Uterus (tissue), 3 donors: ENCODE measurements at regions not wholly inside any gene's neighbourhood (a gene's known extent, or its start where the extent isn't known, plus 50 kb on each side); places are given as distances from the start of the nearest gene placed in this dataset.
"Not testable (repeated sequence)": the region's sequence is repeated elsewhere in the genome, so short reads cannot be mapped to it uniquely, and the experiment has no call there.

Experiments used
- DNase-seq, 2 donors: peaks; one replicate each; pipeline ENCODE4 v3.0.0-alpha.2; 2019 to 2020
- H3K27ac ChIP-seq, 2 donors: fragments of 200-600 bp; sonication (generic); 1 replicate in 1 of 2; 2 replicates in 1 of 2; pipeline ENCODE4 v1.5.1; 2016 to 2018
- H3K27me3 ChIP-seq, 2 donors: fragments of 200-600 bp; sonication (generic); one replicate each; pipeline ENCODE4 v1.5.1; 2018 to 2019; ENCODE audit warnings: control low read depth in 1 of 2
- H3K36me3 ChIP-seq, 2 donors: fragments of 200-600 bp; sonication (generic); one replicate each; pipeline ENCODE4 v1.5.1; 2019; ENCODE audit warnings: control low read depth in 1 of 2
- H3K4me1 ChIP-seq, 2 donors: fragments of 200-600 bp; sonication (generic); one replicate each; pipeline ENCODE4 v1.5.1; 2018 to 2019; ENCODE audit warnings: control low read depth in 1 of 2
- H3K4me3 ChIP-seq, 2 donors: fragments of 200-600 bp; sonication (generic); 1 replicate in 1 of 2; 2 replicates in 1 of 2; pipeline ENCODE4 v1.5.1; 2018 to 2019; ENCODE audit warnings: mild to moderate bottlenecking in 1 of 2
- H3K9me3 ChIP-seq, 2 donors: fragments of 200-600 bp; sonication (generic); one replicate each; pipeline ENCODE4 v1.5.1; 2019; ENCODE audit warnings: control low read depth in 1 of 2
- CTCF ChIP-seq, 4 experiments: fragments of 200-600 bp in 2 of 4; fragments of 450-650 bp in 2 of 4; sonication (generic) in 2 of 4; IDR thresholded peaks; one replicate each; pipeline ENCODE4 v1.5.1; 2016 to 2019; ENCODE audit warnings: antibody characterized with exemption in 4 of 4, mild to moderate bottlenecking in 2 of 4, moderate library complexity in 1 of 4
- intact Hi-C: fragments of 100-400 bp; cut with DNase I; formaldehyde crosslinking; loops from one replicate; pipeline ENCODE4 v1.15.1; 2023; ENCODE audit warnings: low total_unique reads
- donor health status: DM: yes; HTN: yes; CAD: no.

GRCh38 chr7:104275900-104276299, 52.5 kb upstream of the LHFPL3 start:
- H3K36me3 ChIP-seq, result no peaks in the 10 kb centered on the region
- no peak for TF ChIP-seq CTCF (IDR thresholded peaks at IDR 0.05)
- intact Hi-C loops, result no loop called here
- H3K4me1 ChIP-seq, result no peaks in the 10 kb centered on the region
- H3K4me3 ChIP-seq, result no peak overlapping the region
- H3K9me3 ChIP-seq, result no peaks in the 10 kb centered on the region
- no peak for DNase-seq
- no peaks in the 10 kb centered on the region for H3K27me3 ChIP-seq
- H3K27ac ChIP-seq, result no peak overlapping the region

- intact Hi-C loops, H3K36me3 ChIP-seq, H3K27me3 ChIP-seq, H3K27ac ChIP-seq, DNase-seq, H3K4me3 ChIP-seq, H3K4me1 ChIP-seq, H3K9me3 ChIP-seq: not testable (repeated sequence)
Measured at GRCh38 chr7:104276730-104277129, 51.7 kb upstream of the LHFPL3 start.
